ENCODE measurements at regions not wholly inside any gene's neighbourhood (a gene's known extent, or its start where the extent isn't known, plus 50 kb on each side); places are given as distances from the start of the nearest gene placed in this dataset.

DNA sequence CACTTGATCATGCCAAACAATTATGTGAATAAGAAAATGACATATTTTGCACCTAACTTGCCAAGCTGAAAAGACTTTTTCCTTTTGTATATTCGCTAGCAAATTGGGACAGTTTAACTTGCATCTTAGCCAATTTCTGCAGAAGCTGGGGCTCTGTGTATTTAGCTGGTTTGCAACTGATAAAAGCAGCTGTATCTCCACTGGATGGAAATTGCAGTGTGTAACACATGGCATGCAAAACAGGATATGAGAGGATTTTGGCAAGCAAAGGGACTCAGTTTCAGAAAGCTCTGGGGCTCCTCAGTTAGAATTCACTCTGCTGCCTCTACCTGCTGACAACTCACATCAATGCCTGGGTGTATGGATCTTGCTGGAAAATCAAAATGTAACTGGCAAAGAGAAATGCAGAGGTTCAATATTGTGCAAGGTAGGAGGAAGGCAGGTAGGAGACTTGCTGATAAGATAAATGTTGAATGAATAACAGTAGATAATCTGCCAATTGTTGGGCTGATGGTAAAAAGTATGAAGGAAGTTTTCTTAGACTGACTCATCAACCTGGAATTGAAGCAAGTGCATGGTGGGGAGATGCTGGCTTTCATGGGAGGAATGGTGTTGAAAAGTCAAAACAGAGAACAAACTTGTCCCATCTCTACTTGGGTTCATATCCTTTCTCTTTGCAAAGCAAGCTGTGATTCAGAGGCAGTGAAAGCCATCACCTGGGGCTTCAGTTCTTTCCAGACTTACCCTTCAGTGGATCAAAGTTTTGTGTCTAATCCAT lies 546.9 kb upstream of the AMELY start:
- Histone ChIP-seq H3K36me3 (ENCODE audit: control insufficient read depth in 1 of 2, insufficient read depth in 2 of 2, low read depth in 1 of 2, low read length in 2 of 2) (no peaks in the 10 kb centered on the region), H3K14ac (ENCODE audit: low read length in 2 of 2) (no peak overlapping the region), H2AK5ac (ENCODE audit: low read length, severe bottlenecking) (no peak overlapping the region), H2BK120ac (ENCODE audit: low read depth, low read length) (no peak overlapping the region), H3K27ac (ENCODE audit: low read length, poor library complexity, severe bottlenecking) (peak overlapping the region; percentile 65), H3K4me3 (ENCODE audit: insufficient read depth in 1 of 2, low read depth in 1 of 2, low read length in 2 of 2) (no peak overlapping the region), H3K27me3 (ENCODE audit: control insufficient read depth in 1 of 2, insufficient read depth in 1 of 2, low read length in 2 of 2) (no peaks in the 10 kb centered on the region), H3K9ac (ENCODE audit: low read length) (no peak overlapping the region), H3K4ac (ENCODE audit: low read depth in 1 of 2, low read length in 2 of 2) (no peak overlapping the region), H3K23ac (ENCODE audit: low read length in 2 of 2) (no peak overlapping the region), H3K79me1 (replicated peaks; ENCODE audit: low read length, poor library complexity, severe bottlenecking) (no peaks in the 10 kb centered on the region), H3K18ac (ENCODE audit: low read depth in 1 of 2, low read length in 2 of 2) (no peak overlapping the region), H2BK15ac (ENCODE audit: low read depth, poor library complexity, severe bottlenecking) (no peak overlapping the region), H4K91ac (ENCODE audit: low read length) (no peak overlapping the region), H3K4me1 (ENCODE audit: control insufficient read depth, insufficient read depth, low read depth, low read length) (no peaks in the 10 kb centered on the region), H2BK12ac (ENCODE audit: low read length in 2 of 2) (no peak overlapping the region), H4K8ac (ENCODE audit: low read length) (no peak overlapping the region), H3K4me2 (ENCODE audit: low read length, poor library complexity, severe bottlenecking) (no peak overlapping the region), H2AFZ (ENCODE audit: low read depth, low read length) (no peak overlapping the region), H3K9me3 (ENCODE audit: control insufficient read depth, low read length) (no peaks in the 10 kb centered on the region), H2BK5ac (ENCODE audit: low read depth, low read length, poor library complexity, severe bottlenecking) (no peak overlapping the region)
- peak; percentile 21 for DNase-seq
- WGBS = 88% methylated on average over 1 of the region's 1 CpG

- H3K4me3 ChIP-seq (ENCODE audit: insufficient read depth in 1 of 2, low read depth in 1 of 2, low read length in 2 of 2) = no peak overlapping the region
- peak overlapping the region; percentile 54 for H2AK5ac ChIP-seq (ENCODE audit: low read length, severe bottlenecking)
- peak overlapping the region; percentile 70 for H3K27ac ChIP-seq (ENCODE audit: low read length, poor library complexity, severe bottlenecking)
- H3K4me1 ChIP-seq (ENCODE audit: control insufficient read depth, insufficient read depth, low read depth, low read length) = no peaks in the 10 kb centered on the region
- H3K14ac ChIP-seq (ENCODE audit: low read length in 2 of 2) = no peak overlapping the region
- no peak overlapping the region for H3K4me2 ChIP-seq (ENCODE audit: low read length, poor library complexity, severe bottlenecking)
- no peak overlapping the region for H3K9ac ChIP-seq (ENCODE audit: low read length)
- no peaks in the 10 kb centered on the region for H3K79me1 ChIP-seq (replicated peaks; ENCODE audit: low read length, poor library complexity, severe bottlenecking)
- peak; percentile 88 for DNase-seq
- no peak overlapping the region for H4K91ac ChIP-seq (ENCODE audit: low read length)
- 50% methylated on average over 2 of the region's 4 CpGs for WGBS
- H3K4ac ChIP-seq (ENCODE audit: low read depth in 1 of 2, low read length in 2 of 2) = peak overlapping the region in 1 of 2 experiments; percentile 28
- H3K9me3 ChIP-seq (ENCODE audit: control insufficient read depth, low read length) = no peaks in the 10 kb centered on the region
- peak overlapping the region in 1 of 2 experiments; percentile 12 for H3K18ac ChIP-seq (ENCODE audit: low read depth in 1 of 2, low read length in 2 of 2)
- no peak overlapping the region for H2BK15ac ChIP-seq (ENCODE audit: low read depth, poor library complexity, severe bottlenecking)
- H2AFZ ChIP-seq (ENCODE audit: low read depth, low read length) = no peak overlapping the region
- no peak overlapping the region for H4K8ac ChIP-seq (ENCODE audit: low read length)
- peak overlapping the region; percentile 72 to 77 for H2BK12ac ChIP-seq (ENCODE audit: low read length in 2 of 2)
- no peak overlapping the region for H3K23ac ChIP-seq (ENCODE audit: low read length in 2 of 2)
- H2BK120ac ChIP-seq (ENCODE audit: low read depth, low read length) = no peak overlapping the region
- no peak overlapping the region for H2BK5ac ChIP-seq (ENCODE audit: low read depth, low read length, poor library complexity, severe bottlenecking)
- no peaks in the 10 kb centered on the region for H3K36me3 ChIP-seq (ENCODE audit: control insufficient read depth in 1 of 2, insufficient read depth in 2 of 2, low read depth in 1 of 2, low read length in 2 of 2)
- no peaks in the 10 kb centered on the region for H3K27me3 ChIP-seq (ENCODE audit: control insufficient read depth in 1 of 2, insufficient read depth in 1 of 2, low read length in 2 of 2)
Observed at GRCh38 chrY:7457286-7458015, 545.9 kb upstream of the AMELY start.

- Histone ChIP-seq H3K14ac (ENCODE audit: low read length in 2 of 2) (no peak overlapping the region), H2BK12ac (ENCODE audit: low read length in 2 of 2) (no peak overlapping the region), H3K36me3 (ENCODE audit: control insufficient read depth in 1 of 2, insufficient read depth in 2 of 2, low read depth in 1 of 2, low read length in 2 of 2) (no peaks in the 10 kb centered on the region), H3K27me3 (ENCODE audit: control insufficient read depth in 1 of 2, insufficient read depth in 1 of 2, low read length in 2 of 2) (no peaks in the 10 kb centered on the region), H3K9me3 (ENCODE audit: control insufficient read depth, low read length) (no peaks in the 10 kb centered on the region), H3K79me1 (replicated peaks; ENCODE audit: low read length, poor library complexity, severe bottlenecking) (no peaks in the 10 kb centered on the region), H3K4me1 (ENCODE audit: control insufficient read depth, insufficient read depth, low read depth, low read length) (no peaks in the 10 kb centered on the region), H3K27ac (ENCODE audit: low read length, poor library complexity, severe bottlenecking) (no peak overlapping the region), H3K4me2 (ENCODE audit: low read length, poor library complexity, severe bottlenecking) (no peak overlapping the region), H2BK15ac (ENCODE audit: low read depth, poor library complexity, severe bottlenecking) (no peak overlapping the region), H3K4me3 (ENCODE audit: insufficient read depth in 1 of 2, low read depth in 1 of 2, low read length in 2 of 2) (no peak overlapping the region), H2AK5ac (ENCODE audit: low read length, severe bottlenecking) (no peak overlapping the region), H3K9ac (ENCODE audit: low read length) (no peak overlapping the region), H4K91ac (ENCODE audit: low read length) (no peak overlapping the region), H2BK120ac (ENCODE audit: low read depth, low read length) (no peak overlapping the region), H2BK5ac (ENCODE audit: low read depth, low read length, poor library complexity, severe bottlenecking) (no peak overlapping the region), H3K4ac (ENCODE audit: low read depth in 1 of 2, low read length in 2 of 2) (no peak overlapping the region), H3K23ac (ENCODE audit: low read length in 2 of 2) (no peak overlapping the region), H3K18ac (ENCODE audit: low read depth in 1 of 2, low read length in 2 of 2) (no peak overlapping the region), H2AFZ (ENCODE audit: low read depth, low read length) (no peak overlapping the region), H4K8ac (ENCODE audit: low read length) (no peak overlapping the region)
- WGBS = 8% methylated on average over 3 of the region's 4 CpGs
- peak; percentile 92 for DNase-seq
Observed at GRCh38 chrY:7455626-7456025, 544.1 kb upstream of the AMELY start.

DNA sequence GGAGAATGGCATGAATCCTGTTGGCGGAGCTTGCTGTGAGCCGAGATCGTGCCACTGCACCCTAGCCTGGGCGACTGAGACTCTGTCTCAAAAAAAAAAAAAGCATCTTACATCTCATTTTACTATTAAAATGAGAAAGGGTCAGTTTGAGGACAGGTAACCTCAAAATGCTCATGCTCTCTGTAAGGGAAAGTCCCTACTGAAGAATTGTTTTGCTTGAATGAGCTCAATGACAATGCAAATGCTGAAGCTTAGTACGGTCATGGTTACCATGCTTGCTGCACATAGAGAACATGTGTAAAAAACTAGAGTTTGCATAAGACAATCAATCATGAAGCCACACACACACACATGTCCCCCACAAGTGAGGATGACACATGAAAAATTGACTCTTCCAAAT lies 541.8 kb upstream of the AMELY start:
- Histone ChIP-seq H3K9ac (ENCODE audit: low read length) (no peak overlapping the region), H3K9me3 (ENCODE audit: control insufficient read depth, low read length) (no peaks in the 10 kb centered on the region), H3K4ac (ENCODE audit: low read depth in 1 of 2, low read length in 2 of 2) (no peak overlapping the region), H3K4me1 (ENCODE audit: control insufficient read depth, insufficient read depth, low read depth, low read length) (no peaks in the 10 kb centered on the region), H3K79me1 (replicated peaks; ENCODE audit: low read length, poor library complexity, severe bottlenecking) (no peaks in the 10 kb centered on the region), H3K36me3 (ENCODE audit: control insufficient read depth in 1 of 2, insufficient read depth in 2 of 2, low read depth in 1 of 2, low read length in 2 of 2) (no peaks in the 10 kb centered on the region), H2BK5ac (ENCODE audit: low read depth, low read length, poor library complexity, severe bottlenecking) (no peak overlapping the region), H3K27me3 (ENCODE audit: control insufficient read depth in 1 of 2, insufficient read depth in 1 of 2, low read length in 2 of 2) (no peaks in the 10 kb centered on the region), H4K8ac (ENCODE audit: low read length) (no peak overlapping the region), H2AK5ac (ENCODE audit: low read length, severe bottlenecking) (no peak overlapping the region), H2BK120ac (ENCODE audit: low read depth, low read length) (no peak overlapping the region), H3K27ac (ENCODE audit: low read length, poor library complexity, severe bottlenecking) (no peak overlapping the region), H2BK12ac (ENCODE audit: low read length in 2 of 2) (no peak overlapping the region), H2BK15ac (ENCODE audit: low read depth, poor library complexity, severe bottlenecking) (no peak overlapping the region), H4K91ac (ENCODE audit: low read length) (no peak overlapping the region), H3K4me2 (ENCODE audit: low read length, poor library complexity, severe bottlenecking) (no peak overlapping the region), H3K18ac (ENCODE audit: low read depth in 1 of 2, low read length in 2 of 2) (no peak overlapping the region), H3K14ac (ENCODE audit: low read length in 2 of 2) (no peak overlapping the region), H2AFZ (ENCODE audit: low read depth, low read length) (no peak overlapping the region), H3K23ac (ENCODE audit: low read length in 2 of 2) (no peak overlapping the region), H3K4me3 (ENCODE audit: insufficient read depth in 1 of 2, low read depth in 1 of 2, low read length in 2 of 2) (no peak overlapping the region)
- WGBS = 60% methylated on average over 1 of the region's 5 CpGs
- no peak for DNase-seq
